Upper lobe of left lung (tissue), 6 donors: ENCODE measurements at regions not wholly inside any gene's neighbourhood (a gene's known extent, or its start where the extent isn't known, plus 50 kb on each side); places are given as distances from the start of the nearest gene placed in this dataset.

Experiments used
- ATAC-seq, 2 donors: fragments of 200-7000 bp; cut with Tn5 transposase; one replicate each; pipeline ENCODE4 v1.9.1; 2022; ENCODE audit warnings: mild to moderate bottlenecking in 2 of 2, moderate library complexity in 2 of 2; ENCODE audit not compliant: low FRiP score in 2 of 2
- DNase-seq, 2 donors: peaks; one replicate each; pipeline ENCODE4 v3.0.0-alpha.2; 2019 to 2020
- H3K27ac ChIP-seq, 4 donors: fragments of 200-600 bp; sonication (generic); one replicate each; pipeline ENCODE4 v1.5.1; 2016 to 2019
- H3K27me3 ChIP-seq, 4 donors: fragments of 200-600 bp; sonication (generic); one replicate each; pipeline ENCODE4 v1.5.1; 2017 to 2019
- H3K36me3 ChIP-seq, 4 donors: fragments of 200-600 bp; sonication (generic); one replicate each; pipeline ENCODE4 v1.5.1; 2016 to 2019
- H3K4me1 ChIP-seq, 4 donors: fragments of 200-600 bp; sonication (generic); one replicate each; pipeline ENCODE4 v1.5.1; 2018 to 2019
- H3K4me3 ChIP-seq, 4 donors: fragments of 200-600 bp; sonication (generic); one replicate each; pipeline ENCODE4 v1.5.1; 2017 to 2019; ENCODE audit warnings: mild to moderate bottlenecking in 2 of 4, moderate library complexity in 1 of 4
- H3K9me3 ChIP-seq, 4 donors: fragments of 200-600 bp; sonication (generic); one replicate each; pipeline ENCODE4 v1.5.1; 2018 to 2019
- EP300 ChIP-seq, 4 donors: sonication (generic); formaldehyde crosslinking; IDR thresholded peaks; one replicate each; pipeline ENCODE4 v1.5.1; 2017; ENCODE audit warnings: antibody characterized with exemption in 4 of 4, control low read depth in 2 of 4
- POLR2A ChIP-seq, 4 donors: fragments of 450-650 bp; IDR thresholded peaks; one replicate each; pipeline ENCODE4 v1.5.1; 2016 to 2017; ENCODE audit warnings: antibody characterized with exemption in 4 of 4, mild to moderate bottlenecking in 2 of 4
- POLR2AphosphoS5 ChIP-seq, 2 donors: sonication (generic); formaldehyde crosslinking; IDR thresholded peaks; one replicate each; pipeline ENCODE4 v1.5.1; 2017; ENCODE audit warnings: antibody characterized with exemption in 2 of 2
- WGBS, 2 donors: methylation state at CpG; one replicate each; pipeline ENCODE4 v1.1.5; 2017 to 2018; 5-methylcytosine and 5-hydroxymethylcytosine counted together
- TF ChIP-seq, protein P1 (sequence below), 6 experiments: fragments of 450-650 bp in 4 of 6; fragments of 200-600 bp in 2 of 6; sonication (generic) in 2 of 6; IDR thresholded peaks; one replicate each; pipeline ENCODE4 v1.5.1; 2016 to 2019; ENCODE audit warnings: antibody characterized with exemption in 6 of 6
- donor health status: DM: no; HTN: no; CAD: no; lungs with moderate emphysema.
- donor health status: DM: no; HTN: yes; CAD: no; lungs with severe emphysema.

DNA sequence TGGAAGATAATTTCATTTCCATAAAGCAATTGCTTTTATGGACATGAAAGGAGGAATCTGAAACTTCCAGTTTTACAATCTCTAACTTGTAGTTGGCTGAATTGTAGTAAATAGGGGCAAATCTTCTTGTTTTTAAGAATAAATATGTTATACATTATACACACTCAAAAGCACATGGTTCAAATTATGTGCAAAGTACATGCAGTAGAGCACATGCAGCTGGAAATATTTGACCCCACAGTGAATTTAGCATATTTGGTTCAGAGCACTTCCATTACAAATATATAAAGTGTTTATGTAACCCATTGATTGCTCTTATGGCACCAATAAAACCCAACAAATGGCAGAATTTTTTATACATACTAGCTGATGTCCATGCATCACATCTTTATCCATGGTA lies 180.5 kb downstream of the IRS2 start:
- Histone ChIP-seq H3K27ac (no peak overlapping the region), H3K27me3 (no peaks in the 10 kb centered on the region), H3K4me1 (no peaks in the 10 kb centered on the region), H3K36me3 (no peaks in the 10 kb centered on the region), H3K4me3 (no peak overlapping the region), H3K9me3 (no peaks in the 10 kb centered on the region)
- TF ChIP-seq, protein P1, sequence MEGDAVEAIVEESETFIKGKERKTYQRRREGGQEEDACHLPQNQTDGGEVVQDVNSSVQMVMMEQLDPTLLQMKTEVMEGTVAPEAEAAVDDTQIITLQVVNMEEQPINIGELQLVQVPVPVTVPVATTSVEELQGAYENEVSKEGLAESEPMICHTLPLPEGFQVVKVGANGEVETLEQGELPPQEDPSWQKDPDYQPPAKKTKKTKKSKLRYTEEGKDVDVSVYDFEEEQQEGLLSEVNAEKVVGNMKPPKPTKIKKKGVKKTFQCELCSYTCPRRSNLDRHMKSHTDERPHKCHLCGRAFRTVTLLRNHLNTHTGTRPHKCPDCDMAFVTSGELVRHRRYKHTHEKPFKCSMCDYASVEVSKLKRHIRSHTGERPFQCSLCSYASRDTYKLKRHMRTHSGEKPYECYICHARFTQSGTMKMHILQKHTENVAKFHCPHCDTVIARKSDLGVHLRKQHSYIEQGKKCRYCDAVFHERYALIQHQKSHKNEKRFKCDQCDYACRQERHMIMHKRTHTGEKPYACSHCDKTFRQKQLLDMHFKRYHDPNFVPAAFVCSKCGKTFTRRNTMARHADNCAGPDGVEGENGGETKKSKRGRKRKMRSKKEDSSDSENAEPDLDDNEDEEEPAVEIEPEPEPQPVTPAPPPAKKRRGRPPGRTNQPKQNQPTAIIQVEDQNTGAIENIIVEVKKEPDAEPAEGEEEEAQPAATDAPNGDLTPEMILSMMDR (IDR thresholded peaks at IDR 0.05): no peak
- TF ChIP-seq POLR2A (IDR thresholded peaks at IDR 0.05) (no peak), POLR2AphosphoS5 (IDR thresholded peaks at IDR 0.05) (no peak), EP300 (IDR thresholded peaks at IDR 0.05) (no peak)
- no peak for DNase-seq
- no peak for ATAC-seq

DNA sequence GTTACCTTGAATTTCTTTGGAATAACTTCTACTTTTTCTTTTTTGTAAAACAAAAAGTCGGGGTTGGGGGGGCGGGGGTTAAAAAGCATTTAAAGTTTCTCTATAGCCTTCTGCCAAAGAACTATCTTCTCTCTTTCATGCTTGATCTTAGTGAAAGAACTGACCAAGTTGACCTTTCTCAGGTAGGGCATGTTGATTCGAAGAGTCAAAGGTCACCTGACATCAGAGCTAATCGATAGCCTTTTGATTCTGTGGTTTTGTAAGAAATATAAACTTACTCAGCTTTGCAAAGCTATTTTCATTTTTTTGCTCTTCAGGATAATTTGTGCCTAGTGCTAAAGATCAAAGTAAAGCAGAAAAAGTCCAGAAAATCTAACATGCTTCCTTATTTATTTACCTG lies 181.5 kb downstream of the IRS2 start:
- no peak for DNase-seq
- no peak for ATAC-seq
- TF ChIP-seq EP300 (IDR thresholded peaks at IDR 0.05): no peak
- no peak for TF ChIP-seq POLR2A (IDR thresholded peaks at IDR 0.05)
- TF ChIP-seq, protein P1 (IDR thresholded peaks at IDR 0.05): no peak
- no peak for TF ChIP-seq POLR2AphosphoS5 (IDR thresholded peaks at IDR 0.05)
- WGBS, 2 donors: 86 to 96% methylated on average over 4 of the region's 4 CpGs
- H3K27ac ChIP-seq: no peak overlapping the region
- H3K4me3 ChIP-seq: no peak overlapping the region
- no peaks in the 10 kb centered on the region for H3K9me3 ChIP-seq
- H3K4me1 ChIP-seq: no peaks in the 10 kb centered on the region
- H3K36me3 ChIP-seq: no peaks in the 10 kb centered on the region
- H3K27me3 ChIP-seq: no peaks in the 10 kb centered on the region

DNA sequence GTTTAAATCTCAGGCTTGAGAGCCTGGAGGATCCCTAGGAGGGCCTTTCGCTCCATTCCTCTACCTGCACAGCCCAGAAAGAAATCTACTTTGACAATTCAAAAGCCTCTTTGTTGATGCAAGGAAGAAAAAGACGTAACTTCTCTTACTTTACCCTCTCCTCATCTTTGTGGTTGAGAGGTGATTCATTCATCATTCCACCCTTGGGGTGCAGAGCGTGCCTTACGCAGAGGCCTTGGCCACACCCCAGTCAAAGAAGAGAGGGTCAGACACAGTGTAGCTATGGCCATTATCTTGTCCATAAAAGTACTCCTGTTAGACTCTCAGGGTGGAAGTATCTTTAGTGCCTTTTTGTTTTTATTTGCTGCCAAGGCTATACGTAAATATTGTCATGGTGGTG lies 184.0 kb downstream of the IRS2 start:
- no peaks in the 10 kb centered on the region for H3K36me3 ChIP-seq
- no peak for ATAC-seq
- no peak for TF ChIP-seq EP300 (IDR thresholded peaks at IDR 0.05)
- TF ChIP-seq, protein P1 (IDR thresholded peaks at IDR 0.05): no peak
- no peak for TF ChIP-seq POLR2A (IDR thresholded peaks at IDR 0.05)
- TF ChIP-seq POLR2AphosphoS5 (IDR thresholded peaks at IDR 0.05): no peak
- no peak for DNase-seq
- H3K9me3 ChIP-seq: no peaks in the 10 kb centered on the region
- no peaks in the 10 kb centered on the region for H3K27me3 ChIP-seq
- 77 to 94% methylated on average over 5 of the region's 5 CpGs for WGBS, 2 donors
- no peak overlapping the region for H3K4me3 ChIP-seq
- no peak overlapping the region for H3K27ac ChIP-seq
- no peaks in the 10 kb centered on the region for H3K4me1 ChIP-seq

DNA sequence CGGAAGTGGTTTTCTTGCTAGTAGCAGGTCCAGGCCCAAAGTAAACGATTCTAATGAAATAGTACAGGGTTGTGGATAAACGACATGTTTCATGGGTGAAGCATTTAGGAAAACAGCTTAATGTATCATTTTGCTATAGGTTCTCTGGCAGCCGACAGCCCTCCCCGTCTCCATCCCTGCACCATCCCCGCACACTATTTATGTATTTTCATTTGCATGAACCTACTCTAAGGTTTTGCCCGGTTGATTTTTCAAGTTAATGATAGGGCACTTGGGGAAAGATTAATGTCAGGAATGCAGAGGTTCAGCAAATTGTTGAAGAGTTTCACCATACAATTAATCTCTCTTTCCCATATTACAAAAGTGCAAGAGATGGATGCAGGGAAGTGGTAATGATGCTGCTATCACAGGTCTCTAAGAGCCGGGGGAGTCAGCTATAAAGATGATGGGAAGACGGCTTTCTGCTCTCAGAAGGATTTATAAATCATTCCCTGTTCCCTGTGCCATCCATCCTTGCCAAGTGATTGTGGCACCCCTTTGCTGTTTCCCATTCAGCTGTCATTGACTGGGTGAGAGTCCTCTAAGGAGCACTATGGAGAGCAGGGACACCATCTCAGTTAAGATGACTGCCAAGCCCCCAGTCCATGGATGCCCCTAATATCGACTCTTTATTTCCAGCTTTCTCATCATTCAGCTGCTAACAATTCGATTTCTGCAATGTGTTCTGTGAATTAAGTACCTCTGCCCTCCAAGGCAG lies 186.3 kb downstream of the IRS2 start:
- no peaks in the 10 kb centered on the region for H3K27me3 ChIP-seq
- H3K9me3 ChIP-seq: no peaks in the 10 kb centered on the region
- WGBS, 2 donors: 79 to 82% methylated on average over 11 of the region's 11 CpGs
- TF ChIP-seq POLR2AphosphoS5 (IDR thresholded peaks at IDR 0.05) (no peak), POLR2A (IDR thresholded peaks at IDR 0.05) (no peak), EP300 (IDR thresholded peaks at IDR 0.05) (no peak)
- TF ChIP-seq, protein P1 (IDR thresholded peaks at IDR 0.05): no peak
- H3K4me1 ChIP-seq: no peaks in the 10 kb centered on the region
- no peaks in the 10 kb centered on the region for H3K36me3 ChIP-seq
- no peak overlapping the region for H3K27ac ChIP-seq
- ATAC-seq (no peak), DNase-seq (no peak)
- no peak overlapping the region for H3K4me3 ChIP-seq

DNA sequence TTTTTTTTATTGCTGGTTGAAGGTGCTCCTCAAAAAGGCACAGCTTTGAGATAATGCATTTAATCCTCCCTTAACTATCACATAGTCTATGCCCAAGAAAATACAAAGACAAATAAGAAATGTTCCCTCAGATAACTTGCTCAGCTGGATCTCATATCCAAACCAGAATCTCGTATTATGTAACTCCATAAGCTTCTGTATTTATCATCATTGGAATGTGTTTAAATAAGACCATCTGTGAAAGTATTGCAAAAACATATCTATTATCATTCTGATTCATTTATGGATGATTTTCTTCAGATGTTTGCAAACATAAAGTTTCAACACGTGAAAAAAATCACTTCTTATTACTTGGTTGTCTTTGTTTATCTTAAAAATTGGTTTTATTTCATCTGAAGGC lies 190.9 kb downstream of the IRS2 start:
- no peak for ATAC-seq

More for the DNA sequence above, 190.9 kb downstream of the IRS2 start:
- H3K4me3 ChIP-seq: no peak overlapping the region
- no peaks in the 10 kb centered on the region for H3K4me1 ChIP-seq
- no peak for DNase-seq
- 59 to 68% methylated on average over 2 of the region's 2 CpGs for whole genome bisulfite sequencing, 2 donors
- TF ChIP-seq POLR2A (IDR thresholded peaks at IDR 0.05): no peak
- TF ChIP-seq, protein P1 (IDR thresholded peaks at IDR 0.05): no peak
- no peak for TF ChIP-seq POLR2AphosphoS5 (IDR thresholded peaks at IDR 0.05)
- TF ChIP-seq EP300 (IDR thresholded peaks at IDR 0.05): no peak
- H3K27ac ChIP-seq: no peak overlapping the region
- H3K27me3 ChIP-seq: no peaks in the 10 kb centered on the region
- H3K36me3 ChIP-seq: no peaks in the 10 kb centered on the region
- no peaks in the 10 kb centered on the region for H3K9me3 ChIP-seq
